GM12878 (cell line): ENCODE measurements at regions not wholly inside any gene's neighbourhood (a gene's known extent, or its start where the extent isn't known, plus 50 kb on each side); places are given as distances from the start of the nearest gene placed in this dataset.

Source experiments
- CBX5 ChIP-seq: sonication (generic); IDR thresholded peaks from 2 replicates; pipeline ENCODE4 v1.6.1; 2016; ENCODE audit warnings: low read depth, moderate library complexity, mild to moderate bottlenecking, inconsistent platforms
- CREM ChIP-seq: IDR thresholded peaks from 2 replicates; pipeline ENCODE4 v1.6.1; 2014; ENCODE audit warnings: antibody characterized with exemption, low read depth
- CTCF ChIP-seq, 3 experiments: IDR thresholded peaks in 2 of 3; conservative IDR thresholded peaks in 1 of 3; 2 replicates each; pipeline ENCODE4 v1.5.1; 2011; ENCODE audit warnings: low read depth in 3 of 3, low read length in 3 of 3, mild to moderate bottlenecking in 3 of 3, control low read depth in 2 of 3, moderate library complexity in 2 of 3, inconsistent platforms in 1 of 3, mixed read lengths in 1 of 3; ENCODE audit not compliant: control insufficient read depth in 2 of 3, insufficient read depth in 1 of 3; ENCODE audit errors: extremely low read depth in 1 of 3
- HCFC1 ChIP-seq: fragments of 150-350 bp; IDR thresholded peaks from 2 replicates; pipeline ENCODE4 v1.6.1; 2014; ENCODE audit warnings: low read length
- MYB ChIP-seq: fragments of 150-350 bp; IDR thresholded peaks from 2 replicates; pipeline ENCODE4 v1.6.1; 2014; ENCODE audit warnings: mild to moderate bottlenecking, low read depth, low read length, borderline replicate concordance
- POLR2A ChIP-seq: IDR thresholded peaks from 2 replicates; pipeline ENCODE4 v1.6.1; 2011; ENCODE audit warnings: low read depth, mild to moderate bottlenecking, low read length
- POLR2AphosphoS5 ChIP-seq: IDR thresholded peaks from 2 replicates; pipeline ENCODE4 v1.6.1; 2011; ENCODE audit warnings: mild to moderate bottlenecking, low read length, inconsistent platforms
- SMAD5 ChIP-seq: IDR thresholded peaks from 2 replicates; pipeline ENCODE4 v1.6.1; 2016; ENCODE audit warnings: antibody characterized with exemption, low read depth
- SPI1 ChIP-seq: IDR thresholded peaks from 2 replicates; pipeline ENCODE4 v1.6.1; 2011; ENCODE audit warnings: low read depth, mild to moderate bottlenecking, low read length, moderate library complexity, borderline replicate concordance; ENCODE audit not compliant: insufficient read depth

GRCh38 chr3:14007006-14007405 is 117.7 kb downstream of the CHCHD4 start:
- no peak for TF ChIP-seq SPI1
- TF ChIP-seq CTCF (IDR thresholded peaks at IDR 0.05 in 2 of 3, conservative IDR thresholded peaks at IDR 0.05 in 1 of 3; ENCODE audit: control insufficient read depth in 2 of 3, extremely low read depth in 1 of 3, insufficient read depth in 1 of 3, low read depth in 3 of 3, low read length in 3 of 3): no peak
- no peak for TF ChIP-seq POLR2AphosphoS5
- no peak for TF ChIP-seq CREM
- no peak for TF ChIP-seq SMAD5
- no peak for TF ChIP-seq MYB
- no peak for TF ChIP-seq HCFC1
- TF ChIP-seq POLR2A: no peak
- TF ChIP-seq CBX5: no peak
